ENCODE measurements at regions not wholly inside any gene's neighbourhood (a gene's known extent, or its start where the extent isn't known, plus 50 kb on each side); places are given as distances from the start of the nearest gene placed in this dataset.
"Not testable (repeated sequence)": the region's sequence is repeated elsewhere in the genome, so short reads cannot be mapped to it uniquely, and the experiment has no call there.

DNA sequence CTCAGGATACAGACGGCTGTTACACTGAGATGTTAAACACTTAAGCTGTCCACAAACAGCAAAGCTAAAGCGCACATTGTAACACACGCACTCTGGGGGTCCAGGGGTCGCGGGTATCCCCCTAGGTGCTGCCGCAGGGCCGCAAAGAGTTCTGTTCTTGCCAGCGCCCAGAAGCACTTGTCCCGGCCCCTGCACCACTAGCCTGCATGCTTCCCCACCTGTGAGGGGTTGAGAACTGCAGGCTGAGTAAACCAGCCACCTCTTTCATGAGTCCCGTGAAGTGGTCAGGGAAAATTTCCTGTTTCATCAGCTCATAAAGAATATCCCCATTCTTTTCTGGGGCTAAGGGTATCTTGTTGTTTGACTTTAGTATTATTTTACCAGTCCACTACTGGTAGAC lies 154.4 kb upstream of the FBXL17 start:
- Histone ChIP-seq H3K27ac (no peak overlapping the region), H3K4me3 (no peak overlapping the region)
- no peak for DNase-seq (ENCODE audit: low spot score)
- TF ChIP-seq, protein P1, sequence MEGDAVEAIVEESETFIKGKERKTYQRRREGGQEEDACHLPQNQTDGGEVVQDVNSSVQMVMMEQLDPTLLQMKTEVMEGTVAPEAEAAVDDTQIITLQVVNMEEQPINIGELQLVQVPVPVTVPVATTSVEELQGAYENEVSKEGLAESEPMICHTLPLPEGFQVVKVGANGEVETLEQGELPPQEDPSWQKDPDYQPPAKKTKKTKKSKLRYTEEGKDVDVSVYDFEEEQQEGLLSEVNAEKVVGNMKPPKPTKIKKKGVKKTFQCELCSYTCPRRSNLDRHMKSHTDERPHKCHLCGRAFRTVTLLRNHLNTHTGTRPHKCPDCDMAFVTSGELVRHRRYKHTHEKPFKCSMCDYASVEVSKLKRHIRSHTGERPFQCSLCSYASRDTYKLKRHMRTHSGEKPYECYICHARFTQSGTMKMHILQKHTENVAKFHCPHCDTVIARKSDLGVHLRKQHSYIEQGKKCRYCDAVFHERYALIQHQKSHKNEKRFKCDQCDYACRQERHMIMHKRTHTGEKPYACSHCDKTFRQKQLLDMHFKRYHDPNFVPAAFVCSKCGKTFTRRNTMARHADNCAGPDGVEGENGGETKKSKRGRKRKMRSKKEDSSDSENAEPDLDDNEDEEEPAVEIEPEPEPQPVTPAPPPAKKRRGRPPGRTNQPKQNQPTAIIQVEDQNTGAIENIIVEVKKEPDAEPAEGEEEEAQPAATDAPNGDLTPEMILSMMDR (IDR thresholded peaks at IDR 0.05) = no peak

DNA sequence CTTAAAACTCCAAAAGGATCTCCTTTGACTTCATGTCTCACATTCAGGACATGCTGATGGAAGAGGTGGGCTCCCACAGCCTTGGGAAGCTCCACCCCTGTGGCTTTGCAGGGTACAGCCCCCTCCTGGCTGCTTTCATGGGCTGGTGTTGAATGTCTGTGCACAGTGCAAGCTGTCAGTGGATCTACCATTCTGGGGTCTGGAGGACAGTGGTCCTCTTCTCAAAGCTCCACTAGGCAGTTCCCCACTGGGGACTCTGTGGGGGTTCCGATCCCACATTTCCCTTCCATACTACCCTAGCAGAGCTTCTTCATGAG lies 150.2 kb upstream of the FBXL17 start:
- H3K27ac ChIP-seq; DNase-seq (ENCODE audit: low spot score); H3K4me3 ChIP-seq: not testable (repeated sequence)

- Histone ChIP-seq H3K27ac (no peak overlapping the region), H3K4me3 (no peak overlapping the region)
- TF ChIP-seq, protein P1 (IDR thresholded peaks at IDR 0.05) = no peak
- DNase-seq (ENCODE audit: low spot score) = no peak
These were observed 149.7 kb upstream of the FBXL17 start for GRCh38 chr5:108531367-108532128.

DNA sequence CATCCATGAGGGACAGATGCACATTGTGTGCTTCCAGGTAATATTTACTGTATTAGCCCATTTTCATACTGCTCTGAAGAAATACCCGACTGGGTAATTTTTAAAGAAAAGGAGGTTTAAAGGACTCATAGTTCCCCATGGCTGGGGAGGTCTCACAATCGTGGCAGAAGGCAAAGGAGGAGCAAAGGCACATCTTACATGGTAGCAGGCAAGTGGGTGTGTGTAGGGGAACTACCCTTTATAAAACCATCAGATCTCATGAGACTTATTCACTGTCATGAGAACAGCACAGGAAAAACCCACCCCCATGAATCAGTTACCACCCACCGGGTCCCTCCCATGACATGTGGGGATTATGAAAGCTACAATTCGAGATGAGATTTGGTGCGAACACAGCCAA lies 148.8 kb upstream of the FBXL17 start:
- Histone ChIP-seq H3K27ac (no peak overlapping the region), H3K4me3 (no peak overlapping the region)
- TF ChIP-seq, protein P1 (IDR thresholded peaks at IDR 0.05) = no peak
- no peak for DNase-seq (ENCODE audit: low spot score)

- no peak for DNase-seq (ENCODE audit: low spot score)
- no peak overlapping the region for H3K27ac ChIP-seq
- no peak overlapping the region for H3K4me3 ChIP-seq
- TF ChIP-seq, protein P1 (IDR thresholded peaks at IDR 0.05) = no peak
These were observed 147.5 kb upstream of the FBXL17 start for GRCh38 chr5:108529381-108529780.

- TF ChIP-seq, protein P1 (IDR thresholded peaks at IDR 0.05) = no peak
- no peak for DNase-seq (ENCODE audit: low spot score)
- no peak overlapping the region for H3K27ac ChIP-seq
- no peak overlapping the region for H3K4me3 ChIP-seq
These were observed 146.8 kb upstream of the FBXL17 start for GRCh38 chr5:108528655-108529054.

DNA sequence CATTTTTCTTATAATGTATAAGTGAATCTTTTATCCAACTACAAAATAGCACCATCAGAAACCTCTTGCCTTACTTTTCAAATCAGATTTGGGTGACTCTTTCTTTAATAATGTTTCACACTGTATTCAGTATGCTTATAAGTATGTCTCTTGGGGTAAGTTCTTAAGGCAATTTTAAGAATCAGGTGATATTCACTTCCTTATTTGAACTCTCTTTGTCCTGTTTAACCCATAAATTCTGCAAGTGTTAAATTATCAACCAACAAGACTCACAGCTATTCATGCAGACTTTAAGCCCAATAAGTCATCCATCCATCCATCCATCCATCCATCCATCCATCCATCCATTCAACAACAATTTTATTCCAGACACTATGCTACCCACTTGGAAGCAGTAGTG lies 142.7 kb upstream of the FBXL17 start:
- H3K4me3 ChIP-seq = no peak overlapping the region
- H3K27ac ChIP-seq = no peak overlapping the region
- TF ChIP-seq, protein P1 (IDR thresholded peaks at IDR 0.05) = no peak
- DNase-seq (ENCODE audit: low spot score) = no peak
